ENCODE measurements at regions not wholly inside any gene's neighbourhood (a gene's known extent, or its start where the extent isn't known, plus 50 kb on each side); places are given as distances from the start of the nearest gene placed in this dataset.

DNA sequence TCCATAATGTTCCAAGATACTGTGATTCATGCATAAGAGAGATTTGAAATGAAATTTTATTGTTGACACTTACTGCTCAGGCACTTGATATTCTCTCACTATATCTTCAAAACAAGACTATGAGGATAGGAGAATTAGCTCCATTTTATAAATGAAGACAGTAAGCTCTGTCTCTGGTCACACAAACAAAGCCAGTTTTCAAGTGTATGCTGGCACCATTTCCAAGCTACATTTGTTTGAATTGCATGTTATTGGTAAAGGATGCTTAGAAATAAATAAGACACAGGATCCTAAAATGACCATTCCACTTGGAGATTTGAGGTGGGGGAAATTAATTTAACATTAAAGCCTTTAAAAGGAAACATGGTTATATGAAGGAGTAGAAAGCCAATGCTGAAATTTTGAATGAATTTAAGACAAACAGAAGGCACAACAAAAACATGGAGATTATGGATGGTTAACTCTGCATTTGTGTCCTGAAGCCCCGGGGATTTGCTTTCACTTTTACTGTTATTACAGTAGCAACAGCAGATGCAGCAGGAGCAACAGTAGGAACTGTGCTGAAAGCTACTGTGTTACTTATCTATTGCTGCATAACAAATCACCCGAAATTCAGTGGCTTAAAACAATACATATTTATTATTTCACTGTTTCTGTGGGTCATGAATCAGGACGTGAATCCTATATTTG is 79.7 kb upstream of the ASTN2 start:
- POLR2A ChIA-PET, result interaction anchor here (0.5 to 0.6 kb wide), 2 partner anchors 801 to 1199 kb away, joined by 3 to 4 read pairs; no protein-coding TSS in a partner anchor
- in situ Hi-C loops (cut with MboI) (no loop called here), intact Hi-C loops (cut with micrococcal nuclease; ENCODE audit: unreplicated experiment) (no loop called here)
- Histone ChIP-seq H3K4me3 (no peak overlapping the region), H3K27ac (ENCODE audit: control insufficient read depth, insufficient read depth) (no peak overlapping the region), H3K36me3 (ENCODE audit: control insufficient read depth in 2 of 2, insufficient read depth in 2 of 2, low read length in 1 of 2) (no peaks in the 10 kb centered on the region), H3K27me3 (replicated peaks in 1 of 2; ENCODE audit: control insufficient read depth in 2 of 2, insufficient read depth in 2 of 2, low read length in 1 of 2) (no peaks in the 10 kb centered on the region), H3K79me2 (ENCODE audit: control insufficient read depth, insufficient read depth, low read length) (no peaks in the 10 kb centered on the region), H3K4me1 (ENCODE audit: control insufficient read depth, insufficient read depth, low read length) (no peaks in the 10 kb centered on the region), H4K20me1 (ENCODE audit: control insufficient read depth, insufficient read depth) (no peaks in the 10 kb centered on the region), H2AFZ (ENCODE audit: control insufficient read depth, low read depth, low read length) (no peak overlapping the region), H3K9ac (ENCODE audit: control insufficient read depth, insufficient read depth, low read length) (no peak overlapping the region), H3K9me3 (replicated peaks; ENCODE audit: control insufficient read depth, insufficient read depth, low read length) (no peaks in the 10 kb centered on the region), H3K4me2 (ENCODE audit: control insufficient read depth, insufficient read depth) (no peak overlapping the region)
- ATAC-seq (no peak), FAIRE-seq (no peak), DNase-seq (ENCODE audit: low read depth, low spot score) (no peak)
- BruUV-seq (replicated peaks), result no TSS peak
- 2% methylated on average over 3 of the region's 3 CpGs for WGBS (ENCODE audit: insufficient coverage, insufficient replicate concordance, low lambda C conversion rate, missing lambda C conversion rate)
- SMC1A ChIA-PET (ENCODE audit: uncharacterized antibody, unreplicated experiment), result interaction anchor here (1.7 kb wide), 1 partner anchor 9 kb away, joined by 3 read pairs; no protein-coding TSS in a partner anchor
- RAD21 ChIA-PET (ENCODE audit: unreplicated experiment), result no interaction called here
- CTCF ChIA-PET, result interaction anchor here (0.6 to 1.1 kb wide), 3 partner anchors 12 to 1797 kb away, joined by 3 to 4 read pairs (median 3); no protein-coding TSS in a partner anchor
- TF ChIP-seq SIN3A (IDR thresholded peaks at IDR 0.05; ENCODE audit: low read depth, low read length) (no peak), MTA3 (IDR thresholded peaks at IDR 0.05; ENCODE audit: borderline replicate concordance, low read length) (no peak), ATF7 (IDR thresholded peaks at IDR 0.05; ENCODE audit: low read depth) (no peak), TARDBP (IDR thresholded peaks at IDR 0.05; ENCODE audit: borderline replicate concordance) (no peak), JUND (IDR thresholded peaks at IDR 0.05; ENCODE audit: low read depth, low read length) (no peak), SMAD1 (IDR thresholded peaks at IDR 0.05; ENCODE audit: low read depth, partially characterized antibody) (no peak), EGR1 (IDR thresholded peaks at IDR 0.05; ENCODE audit: borderline replicate concordance in 1 of 2, low read depth in 2 of 2, low read length in 2 of 2) (no peak), RUNX3 (IDR thresholded peaks at IDR 0.05; ENCODE audit: low read length) (no peak), SMARCA5 (IDR thresholded peaks at IDR 0.05) (no peak)
- TF ChIP-seq, protein P1, sequence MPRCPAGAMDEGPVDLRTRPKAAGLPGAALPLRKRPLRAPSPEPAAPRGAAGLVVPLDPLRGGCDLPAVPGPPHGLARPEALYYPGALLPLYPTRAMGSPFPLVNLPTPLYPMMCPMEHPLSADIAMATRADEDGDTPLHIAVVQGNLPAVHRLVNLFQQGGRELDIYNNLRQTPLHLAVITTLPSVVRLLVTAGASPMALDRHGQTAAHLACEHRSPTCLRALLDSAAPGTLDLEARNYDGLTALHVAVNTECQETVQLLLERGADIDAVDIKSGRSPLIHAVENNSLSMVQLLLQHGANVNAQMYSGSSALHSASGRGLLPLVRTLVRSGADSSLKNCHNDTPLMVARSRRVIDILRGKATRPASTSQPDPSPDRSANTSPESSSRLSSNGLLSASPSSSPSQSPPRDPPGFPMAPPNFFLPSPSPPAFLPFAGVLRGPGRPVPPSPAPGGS (IDR thresholded peaks at IDR 0.05; ENCODE audit: borderline replicate concordance, insufficient read depth, low read depth, low read length, poor library complexity, severe bottlenecking), result no peak
- TF ChIP-seq, protein P2, sequence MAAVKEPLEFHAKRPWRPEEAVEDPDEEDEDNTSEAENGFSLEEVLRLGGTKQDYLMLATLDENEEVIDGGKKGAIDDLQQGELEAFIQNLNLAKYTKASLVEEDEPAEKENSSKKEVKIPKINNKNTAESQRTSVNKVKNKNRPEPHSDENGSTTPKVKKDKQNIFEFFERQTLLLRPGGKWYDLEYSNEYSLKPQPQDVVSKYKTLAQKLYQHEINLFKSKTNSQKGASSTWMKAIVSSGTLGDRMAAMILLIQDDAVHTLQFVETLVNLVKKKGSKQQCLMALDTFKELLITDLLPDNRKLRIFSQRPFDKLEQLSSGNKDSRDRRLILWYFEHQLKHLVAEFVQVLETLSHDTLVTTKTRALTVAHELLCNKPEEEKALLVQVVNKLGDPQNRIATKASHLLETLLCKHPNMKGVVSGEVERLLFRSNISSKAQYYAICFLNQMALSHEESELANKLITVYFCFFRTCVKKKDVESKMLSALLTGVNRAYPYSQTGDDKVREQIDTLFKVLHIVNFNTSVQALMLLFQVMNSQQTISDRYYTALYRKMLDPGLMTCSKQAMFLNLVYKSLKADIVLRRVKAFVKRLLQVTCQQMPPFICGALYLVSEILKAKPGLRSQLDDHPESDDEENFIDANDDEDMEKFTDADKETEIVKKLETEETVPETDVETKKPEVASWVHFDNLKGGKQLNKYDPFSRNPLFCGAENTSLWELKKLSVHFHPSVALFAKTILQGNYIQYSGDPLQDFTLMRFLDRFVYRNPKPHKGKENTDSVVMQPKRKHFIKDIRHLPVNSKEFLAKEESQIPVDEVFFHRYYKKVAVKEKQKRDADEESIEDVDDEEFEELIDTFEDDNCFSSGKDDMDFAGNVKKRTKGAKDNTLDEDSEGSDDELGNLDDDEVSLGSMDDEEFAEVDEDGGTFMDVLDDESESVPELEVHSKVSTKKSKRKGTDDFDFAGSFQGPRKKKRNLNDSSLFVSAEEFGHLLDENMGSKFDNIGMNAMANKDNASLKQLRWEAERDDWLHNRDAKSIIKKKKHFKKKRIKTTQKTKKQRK (IDR thresholded peaks at IDR 0.05; ENCODE audit: low read depth, low read length), result no peak
- TF ChIP-seq, protein P3, sequence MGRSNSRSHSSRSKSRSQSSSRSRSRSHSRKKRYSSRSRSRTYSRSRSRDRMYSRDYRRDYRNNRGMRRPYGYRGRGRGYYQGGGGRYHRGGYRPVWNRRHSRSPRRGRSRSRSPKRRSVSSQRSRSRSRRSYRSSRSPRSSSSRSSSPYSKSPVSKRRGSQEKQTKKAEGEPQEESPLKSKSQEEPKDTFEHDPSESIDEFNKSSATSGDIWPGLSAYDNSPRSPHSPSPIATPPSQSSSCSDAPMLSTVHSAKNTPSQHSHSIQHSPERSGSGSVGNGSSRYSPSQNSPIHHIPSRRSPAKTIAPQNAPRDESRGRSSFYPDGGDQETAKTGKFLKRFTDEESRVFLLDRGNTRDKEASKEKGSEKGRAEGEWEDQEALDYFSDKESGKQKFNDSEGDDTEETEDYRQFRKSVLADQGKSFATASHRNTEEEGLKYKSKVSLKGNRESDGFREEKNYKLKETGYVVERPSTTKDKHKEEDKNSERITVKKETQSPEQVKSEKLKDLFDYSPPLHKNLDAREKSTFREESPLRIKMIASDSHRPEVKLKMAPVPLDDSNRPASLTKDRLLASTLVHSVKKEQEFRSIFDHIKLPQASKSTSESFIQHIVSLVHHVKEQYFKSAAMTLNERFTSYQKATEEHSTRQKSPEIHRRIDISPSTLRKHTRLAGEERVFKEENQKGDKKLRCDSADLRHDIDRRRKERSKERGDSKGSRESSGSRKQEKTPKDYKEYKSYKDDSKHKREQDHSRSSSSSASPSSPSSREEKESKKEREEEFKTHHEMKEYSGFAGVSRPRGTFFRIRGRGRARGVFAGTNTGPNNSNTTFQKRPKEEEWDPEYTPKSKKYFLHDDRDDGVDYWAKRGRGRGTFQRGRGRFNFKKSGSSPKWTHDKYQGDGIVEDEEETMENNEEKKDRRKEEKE (IDR thresholded peaks at IDR 0.05), result no peak
